Omental fat pad (tissue), 3 donors: ENCODE measurements at regions not wholly inside any gene's neighbourhood (a gene's known extent, or its start where the extent isn't known, plus 50 kb on each side); places are given as distances from the start of the nearest gene placed in this dataset.

Experiments used
- ATAC-seq: fragments of 150-250 bp; one replicate; pipeline ENCODE4 v1.9.1; 2016; ENCODE audit warnings: mild to moderate bottlenecking, moderate library complexity; ENCODE audit not compliant: low FRiP score
- DNase-seq: peaks from one replicate; pipeline ENCODE4 v3.0.0-alpha.2; 2019; ENCODE audit warnings: low spot score
- TF ChIP-seq, protein P1 (sequence below), 3 donors: fragments of 450-650 bp; IDR thresholded peaks; one replicate each; pipeline ENCODE4 v1.5.1; 2016 to 2017; ENCODE audit warnings: antibody characterized with exemption in 3 of 3, mild to moderate bottlenecking in 3 of 3, moderate library complexity in 2 of 3

GRCh38 chr4:186015212-186015817, 53.6 kb upstream of the TLR3 start:
- no peak for DNase-seq
- TF ChIP-seq, protein P1, sequence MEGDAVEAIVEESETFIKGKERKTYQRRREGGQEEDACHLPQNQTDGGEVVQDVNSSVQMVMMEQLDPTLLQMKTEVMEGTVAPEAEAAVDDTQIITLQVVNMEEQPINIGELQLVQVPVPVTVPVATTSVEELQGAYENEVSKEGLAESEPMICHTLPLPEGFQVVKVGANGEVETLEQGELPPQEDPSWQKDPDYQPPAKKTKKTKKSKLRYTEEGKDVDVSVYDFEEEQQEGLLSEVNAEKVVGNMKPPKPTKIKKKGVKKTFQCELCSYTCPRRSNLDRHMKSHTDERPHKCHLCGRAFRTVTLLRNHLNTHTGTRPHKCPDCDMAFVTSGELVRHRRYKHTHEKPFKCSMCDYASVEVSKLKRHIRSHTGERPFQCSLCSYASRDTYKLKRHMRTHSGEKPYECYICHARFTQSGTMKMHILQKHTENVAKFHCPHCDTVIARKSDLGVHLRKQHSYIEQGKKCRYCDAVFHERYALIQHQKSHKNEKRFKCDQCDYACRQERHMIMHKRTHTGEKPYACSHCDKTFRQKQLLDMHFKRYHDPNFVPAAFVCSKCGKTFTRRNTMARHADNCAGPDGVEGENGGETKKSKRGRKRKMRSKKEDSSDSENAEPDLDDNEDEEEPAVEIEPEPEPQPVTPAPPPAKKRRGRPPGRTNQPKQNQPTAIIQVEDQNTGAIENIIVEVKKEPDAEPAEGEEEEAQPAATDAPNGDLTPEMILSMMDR (IDR thresholded peaks at IDR 0.05), result no peak
- ATAC-seq, result no peak

DNA sequence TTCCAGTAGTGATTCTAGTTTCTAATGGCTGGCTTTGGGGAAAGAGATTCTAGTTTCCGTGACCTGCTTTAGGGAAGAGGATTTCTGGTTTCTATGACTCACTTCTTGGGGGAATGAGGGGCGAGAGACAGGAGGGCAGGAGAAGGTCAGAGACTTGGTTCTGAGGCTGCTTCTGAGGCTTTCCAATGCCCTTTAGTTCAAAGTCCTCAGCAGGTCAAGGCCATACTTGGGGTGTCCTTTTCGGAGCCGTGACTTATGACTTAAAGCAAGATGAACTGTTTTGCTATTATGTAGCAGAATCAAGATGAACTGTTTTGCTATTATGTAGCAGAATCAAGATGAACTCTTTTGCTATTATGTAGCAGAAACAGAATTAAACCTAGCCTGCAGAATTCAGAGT, 52.2 kb upstream of the TLR3 start:
- TF ChIP-seq, protein P1 (IDR thresholded peaks at IDR 0.05), result no peak
- DNase-seq (no peak), ATAC-seq (no peak)

DNA sequence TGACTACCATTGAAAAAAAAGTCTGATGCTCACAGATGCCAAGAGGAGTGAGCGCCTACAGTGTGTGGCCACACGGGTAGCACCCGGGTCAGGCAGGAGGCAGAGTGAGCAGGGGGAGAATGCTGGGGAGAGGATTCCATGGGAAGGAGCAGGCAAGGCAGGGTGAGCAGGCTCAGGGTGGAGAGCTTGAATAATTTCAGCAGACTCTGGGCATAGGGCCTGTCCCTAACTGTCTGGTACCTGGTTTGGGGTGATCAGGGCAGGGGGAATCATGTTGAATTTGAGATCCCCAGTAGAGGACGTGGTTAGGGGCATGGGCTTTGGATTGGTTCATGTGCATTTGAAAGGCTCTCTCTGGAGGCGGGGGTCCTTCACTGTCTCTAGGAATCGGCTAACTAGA, 51.2 kb upstream of the TLR3 start:
- no peak for ATAC-seq
- no peak for DNase-seq
- TF ChIP-seq, protein P1 (IDR thresholded peaks at IDR 0.05), result no peak

DNA sequence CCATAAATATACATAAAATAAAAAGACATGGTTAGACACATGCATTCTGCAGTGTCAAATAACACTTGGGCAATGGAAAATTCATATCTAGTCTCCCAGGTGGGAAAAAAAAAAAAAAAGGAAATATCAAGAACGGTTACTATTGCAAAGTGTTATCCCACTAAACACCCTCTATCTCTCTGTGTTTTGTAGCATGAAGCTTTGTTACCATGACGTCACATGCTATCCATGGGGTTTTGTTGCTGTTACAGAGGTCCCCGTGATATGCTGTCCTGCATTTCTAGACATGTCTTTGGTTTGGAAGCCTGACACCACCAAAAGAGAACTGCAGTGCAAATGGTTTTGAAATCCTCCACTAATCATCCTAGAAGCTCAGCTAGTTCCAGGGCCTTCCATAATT, 50.7 kb upstream of the TLR3 start:
- DNase-seq (no peak), ATAC-seq (no peak)
- TF ChIP-seq, protein P1 (IDR thresholded peaks at IDR 0.05), result no peak

DNA sequence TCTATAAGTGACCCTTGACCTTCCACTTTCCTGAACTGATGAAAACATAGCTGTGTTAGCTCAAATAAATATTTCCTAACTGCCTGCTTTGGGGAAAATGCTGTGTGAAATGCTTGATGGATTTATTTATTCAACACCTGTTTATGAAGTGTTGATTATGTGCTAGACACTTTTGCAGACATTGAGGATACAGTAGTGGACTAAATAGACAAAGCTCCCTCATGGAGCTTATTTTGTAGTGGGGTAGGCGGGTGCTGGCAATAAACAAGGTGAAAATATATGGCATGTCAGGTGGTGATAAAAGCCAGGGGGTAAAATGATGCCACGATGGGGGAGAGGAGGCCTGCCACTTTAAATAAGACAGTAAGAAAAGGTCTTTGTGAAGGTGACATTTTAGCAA, 50.2 kb upstream of the TLR3 start:
- no peak for ATAC-seq
- DNase-seq, result no peak
- TF ChIP-seq, protein P1 (IDR thresholded peaks at IDR 0.05), result no peak
